ENCODE measurements at regions not wholly inside any gene's neighbourhood (a gene's known extent, or its start where the extent isn't known, plus 50 kb on each side); places are given as distances from the start of the nearest gene placed in this dataset.

DNA sequence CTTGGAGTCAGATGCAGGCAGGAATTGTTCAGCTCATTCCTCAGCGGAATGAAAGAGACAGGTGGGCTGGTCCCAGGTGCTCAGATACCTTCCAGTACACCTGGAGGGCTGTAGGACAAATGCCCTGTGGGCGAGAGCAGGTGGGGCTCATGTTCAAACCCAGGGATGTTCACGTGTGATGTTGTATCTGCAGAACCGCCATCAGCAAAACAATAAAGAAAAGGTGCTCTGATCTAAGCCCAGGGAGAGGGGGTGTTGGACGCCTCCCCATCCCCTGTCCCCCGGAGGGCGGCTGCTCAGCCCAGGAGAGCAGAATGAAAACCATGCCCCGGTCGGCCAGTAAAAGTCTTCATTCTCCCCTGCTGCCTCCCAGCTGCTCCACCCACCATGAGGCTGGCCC is 197.4 kb downstream of the HAUS1 start:
- Histone ChIP-seq H3K9me3 (ENCODE audit: control insufficient read depth, insufficient read depth, low read depth, low read length) (no peaks in the 10 kb centered on the region), H3K4me3 (ENCODE audit: low read depth, low read length) (no peak overlapping the region), H3K27ac (ENCODE audit: extremely low read depth, low read depth, low read length) (no peak overlapping the region), H3K36me3 (ENCODE audit: control insufficient read depth in 2 of 2, insufficient read depth in 1 of 2, low read length in 2 of 2) (no peaks in the 10 kb centered on the region), H3K4me1 (ENCODE audit: control insufficient read depth, insufficient read depth, low read length) (no peaks in the 10 kb centered on the region)
- ChIA-PET CTCF (interaction anchor here (0.7 to 0.8 kb wide), 2 partner anchors 19 to 128 kb away, joined by 3 to 6 read pairs; a partner anchor contains a TSS), POLR2A (no interaction called here)
- TF ChIP-seq, protein P1, sequence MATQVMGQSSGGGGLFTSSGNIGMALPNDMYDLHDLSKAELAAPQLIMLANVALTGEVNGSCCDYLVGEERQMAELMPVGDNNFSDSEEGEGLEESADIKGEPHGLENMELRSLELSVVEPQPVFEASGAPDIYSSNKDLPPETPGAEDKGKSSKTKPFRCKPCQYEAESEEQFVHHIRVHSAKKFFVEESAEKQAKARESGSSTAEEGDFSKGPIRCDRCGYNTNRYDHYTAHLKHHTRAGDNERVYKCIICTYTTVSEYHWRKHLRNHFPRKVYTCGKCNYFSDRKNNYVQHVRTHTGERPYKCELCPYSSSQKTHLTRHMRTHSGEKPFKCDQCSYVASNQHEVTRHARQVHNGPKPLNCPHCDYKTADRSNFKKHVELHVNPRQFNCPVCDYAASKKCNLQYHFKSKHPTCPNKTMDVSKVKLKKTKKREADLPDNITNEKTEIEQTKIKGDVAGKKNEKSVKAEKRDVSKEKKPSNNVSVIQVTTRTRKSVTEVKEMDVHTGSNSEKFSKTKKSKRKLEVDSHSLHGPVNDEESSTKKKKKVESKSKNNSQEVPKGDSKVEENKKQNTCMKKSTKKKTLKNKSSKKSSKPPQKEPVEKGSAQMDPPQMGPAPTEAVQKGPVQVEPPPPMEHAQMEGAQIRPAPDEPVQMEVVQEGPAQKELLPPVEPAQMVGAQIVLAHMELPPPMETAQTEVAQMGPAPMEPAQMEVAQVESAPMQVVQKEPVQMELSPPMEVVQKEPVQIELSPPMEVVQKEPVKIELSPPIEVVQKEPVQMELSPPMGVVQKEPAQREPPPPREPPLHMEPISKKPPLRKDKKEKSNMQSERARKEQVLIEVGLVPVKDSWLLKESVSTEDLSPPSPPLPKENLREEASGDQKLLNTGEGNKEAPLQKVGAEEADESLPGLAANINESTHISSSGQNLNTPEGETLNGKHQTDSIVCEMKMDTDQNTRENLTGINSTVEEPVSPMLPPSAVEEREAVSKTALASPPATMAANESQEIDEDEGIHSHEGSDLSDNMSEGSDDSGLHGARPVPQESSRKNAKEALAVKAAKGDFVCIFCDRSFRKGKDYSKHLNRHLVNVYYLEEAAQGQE (tag by site-specific recombination; IDR thresholded peaks at IDR 0.05) = no peak
- TF ChIP-seq ZNF670 (tag by site-specific recombination; IDR thresholded peaks at IDR 0.05; ENCODE audit: low read depth) = no peak
- no peak for TF ChIP-seq KLF7 (tag by site-specific recombination; IDR thresholded peaks at IDR 0.05; ENCODE audit: borderline replicate concordance)
- TF ChIP-seq ZNF391 (tag by site-specific recombination; IDR thresholded peaks at IDR 0.05; ENCODE audit: borderline replicate concordance, low read depth) = no peak
- TF ChIP-seq, protein P2, sequence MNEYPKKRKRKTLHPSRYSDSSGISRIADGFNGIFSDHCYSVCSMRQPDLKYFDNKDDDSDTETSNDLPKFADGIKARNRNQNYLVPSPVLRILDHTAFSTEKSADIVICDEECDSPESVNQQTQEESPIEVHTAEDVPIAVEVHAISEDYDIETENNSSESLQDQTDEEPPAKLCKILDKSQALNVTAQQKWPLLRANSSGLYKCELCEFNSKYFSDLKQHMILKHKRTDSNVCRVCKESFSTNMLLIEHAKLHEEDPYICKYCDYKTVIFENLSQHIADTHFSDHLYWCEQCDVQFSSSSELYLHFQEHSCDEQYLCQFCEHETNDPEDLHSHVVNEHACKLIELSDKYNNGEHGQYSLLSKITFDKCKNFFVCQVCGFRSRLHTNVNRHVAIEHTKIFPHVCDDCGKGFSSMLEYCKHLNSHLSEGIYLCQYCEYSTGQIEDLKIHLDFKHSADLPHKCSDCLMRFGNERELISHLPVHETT (tag by site-specific recombination; IDR thresholded peaks at IDR 0.05) = no peak
- TF ChIP-seq, protein P3, sequence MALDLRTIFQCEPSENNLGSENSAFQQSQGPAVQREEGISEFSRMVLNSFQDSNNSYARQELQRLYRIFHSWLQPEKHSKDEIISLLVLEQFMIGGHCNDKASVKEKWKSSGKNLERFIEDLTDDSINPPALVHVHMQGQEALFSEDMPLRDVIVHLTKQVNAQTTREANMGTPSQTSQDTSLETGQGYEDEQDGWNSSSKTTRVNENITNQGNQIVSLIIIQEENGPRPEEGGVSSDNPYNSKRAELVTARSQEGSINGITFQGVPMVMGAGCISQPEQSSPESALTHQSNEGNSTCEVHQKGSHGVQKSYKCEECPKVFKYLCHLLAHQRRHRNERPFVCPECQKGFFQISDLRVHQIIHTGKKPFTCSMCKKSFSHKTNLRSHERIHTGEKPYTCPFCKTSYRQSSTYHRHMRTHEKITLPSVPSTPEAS (tag by site-specific recombination; IDR thresholded peaks at IDR 0.05) = no peak
- TF ChIP-seq, protein P4, sequence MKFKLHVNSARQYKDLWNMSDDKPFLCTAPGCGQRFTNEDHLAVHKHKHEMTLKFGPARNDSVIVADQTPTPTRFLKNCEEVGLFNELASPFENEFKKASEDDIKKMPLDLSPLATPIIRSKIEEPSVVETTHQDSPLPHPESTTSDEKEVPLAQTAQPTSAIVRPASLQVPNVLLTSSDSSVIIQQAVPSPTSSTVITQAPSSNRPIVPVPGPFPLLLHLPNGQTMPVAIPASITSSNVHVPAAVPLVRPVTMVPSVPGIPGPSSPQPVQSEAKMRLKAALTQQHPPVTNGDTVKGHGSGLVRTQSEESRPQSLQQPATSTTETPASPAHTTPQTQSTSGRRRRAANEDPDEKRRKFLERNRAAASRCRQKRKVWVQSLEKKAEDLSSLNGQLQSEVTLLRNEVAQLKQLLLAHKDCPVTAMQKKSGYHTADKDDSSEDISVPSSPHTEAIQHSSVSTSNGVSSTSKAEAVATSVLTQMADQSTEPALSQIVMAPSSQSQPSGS (tag by site-specific recombination; IDR thresholded peaks at IDR 0.05; ENCODE audit: low read depth) = no peak
- TF ChIP-seq ZBTB20 (tag by site-specific recombination; IDR thresholded peaks at IDR 0.05) = no peak

DNA sequence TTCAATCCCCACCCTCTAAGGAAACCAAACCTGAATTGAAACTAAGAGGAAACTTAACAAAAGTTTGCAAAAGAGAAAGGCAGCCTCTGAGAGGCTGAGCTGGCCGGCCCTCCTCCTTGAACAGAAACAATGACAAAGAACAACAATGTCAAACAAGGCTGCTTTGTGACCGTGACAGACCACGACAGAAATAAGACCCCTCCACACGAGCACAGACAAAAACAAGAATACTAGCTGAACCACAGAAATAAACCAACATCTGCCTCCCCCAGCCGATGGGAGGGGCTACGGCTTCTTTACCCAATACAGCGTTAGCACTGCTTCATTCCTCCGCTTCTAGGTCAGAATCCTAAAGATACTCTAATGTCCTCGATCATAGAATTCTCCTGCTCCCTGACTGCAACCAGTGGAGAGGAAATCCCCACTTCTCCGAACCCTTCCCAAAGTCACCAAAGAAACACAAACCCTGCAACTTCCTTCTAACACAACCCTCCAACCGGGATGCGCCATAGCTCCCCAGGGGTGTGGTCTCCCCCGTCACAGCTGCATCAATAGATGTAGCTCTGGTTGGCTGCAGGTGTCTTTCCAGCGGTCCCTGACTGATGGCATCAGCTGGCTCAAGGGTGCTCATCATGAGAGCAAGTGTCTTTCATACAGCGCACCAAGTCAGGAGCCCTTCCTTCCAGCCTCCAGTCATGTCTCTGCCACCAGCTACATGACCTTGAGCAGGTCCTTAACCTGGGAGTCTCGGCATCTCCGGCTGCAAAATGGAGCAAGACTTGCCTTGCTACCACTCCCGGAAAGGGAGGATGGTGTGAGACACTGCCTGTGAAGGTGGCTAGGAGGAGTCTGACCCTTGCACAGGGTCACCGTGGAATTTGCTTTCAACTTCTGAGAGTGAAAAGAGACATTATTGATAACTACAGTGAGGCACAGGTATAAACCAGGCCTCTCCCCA is 198.6 kb downstream of the HAUS1 start:
- CTCF ChIA-PET = interaction anchor here (0.7 to 1.7 kb wide), 2 partner anchors 22 to 204 kb away, joined by 3 to 5 read pairs; no protein-coding TSS in a partner anchor
- no peaks in the 10 kb centered on the region for H3K4me1 ChIP-seq (ENCODE audit: control insufficient read depth, insufficient read depth, low read length)
- H3K4me3 ChIP-seq (ENCODE audit: low read depth, low read length) = no peak overlapping the region
- no peak overlapping the region for H3K27ac ChIP-seq (ENCODE audit: extremely low read depth, low read depth, low read length)
- H3K36me3 ChIP-seq (ENCODE audit: control insufficient read depth in 2 of 2, insufficient read depth in 1 of 2, low read length in 2 of 2) = no peaks in the 10 kb centered on the region
- H3K9me3 ChIP-seq (ENCODE audit: control insufficient read depth, insufficient read depth, low read depth, low read length) = no peaks in the 10 kb centered on the region
- TF ChIP-seq ZNF560 (tag by site-specific recombination; IDR thresholded peaks at IDR 0.05; ENCODE audit: borderline replicate concordance) = no peak
- TF ChIP-seq, protein P1 (tag by site-specific recombination; IDR thresholded peaks at IDR 0.05) = no peak
- TF ChIP-seq ZNF140 (tag by site-specific recombination; IDR thresholded peaks at IDR 0.05) = no peak
- TF ChIP-seq ZSCAN23 (tag by site-specific recombination; IDR thresholded peaks at IDR 0.05) = no peak
- no peak for TF ChIP-seq ZNF184 (tag by site-specific recombination; IDR thresholded peaks at IDR 0.05)
- TF ChIP-seq ZNF610 (tag by site-specific recombination; IDR thresholded peaks at IDR 0.05; ENCODE audit: borderline replicate concordance) = no peak
- TF ChIP-seq, protein P5, sequence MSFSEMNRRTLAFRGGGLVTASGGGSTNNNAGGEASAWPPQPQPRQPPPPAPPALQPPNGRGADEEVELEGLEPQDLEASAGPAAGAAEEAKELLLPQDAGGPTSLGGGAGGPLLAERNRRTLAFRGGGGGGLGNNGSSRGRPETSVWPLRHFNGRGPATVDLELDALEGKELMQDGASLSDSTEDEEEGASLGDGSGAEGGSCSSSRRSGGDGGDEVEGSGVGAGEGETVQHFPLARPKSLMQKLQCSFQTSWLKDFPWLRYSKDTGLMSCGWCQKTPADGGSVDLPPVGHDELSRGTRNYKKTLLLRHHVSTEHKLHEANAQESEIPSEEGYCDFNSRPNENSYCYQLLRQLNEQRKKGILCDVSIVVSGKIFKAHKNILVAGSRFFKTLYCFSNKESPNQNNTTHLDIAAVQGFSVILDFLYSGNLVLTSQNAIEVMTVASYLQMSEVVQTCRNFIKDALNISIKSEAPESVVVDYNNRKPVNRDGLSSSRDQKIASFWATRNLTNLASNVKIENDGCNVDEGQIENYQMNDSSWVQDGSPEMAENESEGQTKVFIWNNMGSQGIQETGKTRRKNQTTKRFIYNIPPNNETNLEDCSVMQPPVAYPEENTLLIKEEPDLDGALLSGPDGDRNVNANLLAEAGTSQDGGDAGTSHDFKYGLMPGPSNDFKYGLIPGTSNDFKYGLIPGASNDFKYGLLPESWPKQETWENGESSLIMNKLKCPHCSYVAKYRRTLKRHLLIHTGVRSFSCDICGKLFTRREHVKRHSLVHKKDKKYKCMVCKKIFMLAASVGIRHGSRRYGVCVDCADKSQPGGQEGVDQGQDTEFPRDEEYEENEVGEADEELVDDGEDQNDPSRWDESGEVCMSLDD (tag by site-specific recombination; IDR thresholded peaks at IDR 0.05) = no peak
- no peak for TF ChIP-seq PRDM1 (tag by site-specific recombination; IDR thresholded peaks at IDR 0.05)
- no peak for TF ChIP-seq OVOL3 (tag by site-specific recombination; IDR thresholded peaks at IDR 0.05)
- POLR2A ChIA-PET = interaction anchor here (0.6 kb wide), 1 partner anchor 13 kb away, joined by 7 read pairs; no protein-coding TSS in a partner anchor
